Islet of Langerhans (tissue), 1 donor: ENCODE measurements at regions not wholly inside any gene's neighbourhood (a gene's known extent, or its start where the extent isn't known, plus 50 kb on each side); places are given as distances from the start of the nearest gene placed in this dataset.
"Not testable (repeated sequence)": the region's sequence is repeated elsewhere in the genome, so short reads cannot be mapped to it uniquely, and the experiment has no call there.

Experiments
- FAIRE-seq: peaks from one replicate; lab custom pipeline; 2011; peaks lifted over from hg19 to GRCh38; lab: Jason Lieb, UNC

DNA sequence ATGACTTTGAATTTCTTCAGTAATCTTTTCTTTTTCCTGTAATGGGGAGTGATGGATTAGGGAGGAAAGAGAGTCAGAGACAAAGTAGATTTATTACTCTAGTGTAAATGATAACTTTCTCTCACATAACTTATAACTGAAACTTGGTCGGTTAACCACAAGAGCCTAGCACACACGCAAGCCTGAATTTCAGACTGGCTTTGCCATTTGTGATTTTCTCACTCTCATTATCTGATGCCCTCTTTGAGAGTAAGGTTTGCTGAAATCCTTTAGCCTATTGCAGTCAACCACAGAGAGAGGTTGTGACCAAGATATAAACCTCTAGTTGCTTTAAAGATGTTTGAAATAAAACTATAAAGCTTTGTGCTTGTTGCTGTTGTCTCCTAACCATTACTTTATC is 117.9 kb upstream of the NETO1 start:
- FAIRE-seq, result no peak

DNA sequence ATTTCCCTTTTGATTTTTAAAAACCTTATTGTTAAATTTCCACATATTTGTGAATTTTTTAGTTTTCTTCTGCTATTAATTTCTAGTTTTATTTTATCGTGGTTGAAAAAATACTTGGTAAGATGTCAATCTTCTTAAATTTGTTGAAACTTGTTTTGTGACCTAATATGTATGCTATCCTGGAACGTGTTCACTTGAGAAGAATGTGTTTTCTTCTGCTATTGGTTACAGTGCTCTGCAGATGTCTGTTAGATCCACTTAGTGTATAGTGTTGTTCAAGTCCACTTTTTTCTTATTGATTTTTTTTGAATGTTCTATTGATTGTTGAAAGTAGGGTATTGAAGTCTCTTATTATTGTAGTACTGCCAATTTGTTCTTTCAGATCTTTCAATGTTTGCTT is 116.5 kb upstream of the NETO1 start:
- FAIRE-seq, result no peak

DNA sequence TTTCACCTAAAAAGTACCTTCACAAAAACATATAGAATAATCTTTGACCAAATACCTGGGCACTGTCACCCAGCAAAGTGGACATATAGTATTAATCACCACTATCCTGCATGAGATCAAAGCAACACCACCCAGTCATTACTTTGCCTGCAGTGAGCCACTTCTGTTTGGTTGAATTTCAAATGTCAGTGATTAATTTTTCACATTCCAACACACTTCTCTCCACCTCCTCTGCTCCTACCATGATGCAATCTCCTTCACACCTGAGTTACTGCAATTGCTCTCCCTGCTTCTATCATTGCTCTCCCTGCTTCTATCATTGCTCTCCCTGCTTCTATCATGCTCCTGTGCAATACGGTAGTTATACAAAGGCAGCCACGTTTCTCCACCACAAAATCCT is 106.1 kb upstream of the NETO1 start:
- no peak for FAIRE-seq

DNA sequence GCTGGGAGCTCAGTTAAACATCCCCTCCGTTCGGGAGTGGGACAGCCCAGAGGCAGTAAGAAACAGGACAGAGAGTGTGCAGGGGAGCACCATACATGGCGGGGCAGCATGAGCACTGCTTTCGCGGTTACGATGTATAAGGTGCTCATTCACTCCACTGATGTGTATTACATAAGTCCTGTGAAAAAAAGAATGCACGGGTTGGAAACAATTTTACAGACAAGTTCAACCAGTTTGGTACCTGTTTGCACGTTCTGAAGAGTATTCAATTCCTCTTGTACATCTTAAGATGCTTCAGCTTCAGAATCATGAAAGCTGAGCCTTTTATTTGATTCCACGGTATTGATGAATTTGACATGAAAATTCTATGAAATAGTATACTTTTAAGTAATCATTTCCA is 97.8 kb upstream of the NETO1 start:
- FAIRE-seq, result no peak

DNA sequence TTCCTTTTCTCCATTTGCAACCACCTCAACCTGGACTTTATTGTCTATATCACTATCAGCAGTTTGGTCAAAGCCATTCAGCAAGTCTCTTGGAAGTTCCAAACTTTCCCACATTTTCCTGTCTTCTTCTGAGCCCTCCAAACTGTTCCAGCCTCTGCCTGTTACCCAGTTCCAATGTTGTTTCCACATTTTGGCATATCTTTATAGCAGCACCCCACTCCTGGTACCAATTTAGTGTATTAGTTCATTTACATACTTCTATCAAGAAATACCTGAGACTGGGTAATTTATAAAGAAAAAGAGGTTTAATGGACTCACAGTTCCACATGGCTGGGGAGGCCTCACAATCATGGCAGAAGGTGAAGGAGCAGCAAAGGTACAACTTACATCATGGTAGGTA is 90.4 kb upstream of the NETO1 start:
- not testable (repeated sequence) for FAIRE-seq

DNA sequence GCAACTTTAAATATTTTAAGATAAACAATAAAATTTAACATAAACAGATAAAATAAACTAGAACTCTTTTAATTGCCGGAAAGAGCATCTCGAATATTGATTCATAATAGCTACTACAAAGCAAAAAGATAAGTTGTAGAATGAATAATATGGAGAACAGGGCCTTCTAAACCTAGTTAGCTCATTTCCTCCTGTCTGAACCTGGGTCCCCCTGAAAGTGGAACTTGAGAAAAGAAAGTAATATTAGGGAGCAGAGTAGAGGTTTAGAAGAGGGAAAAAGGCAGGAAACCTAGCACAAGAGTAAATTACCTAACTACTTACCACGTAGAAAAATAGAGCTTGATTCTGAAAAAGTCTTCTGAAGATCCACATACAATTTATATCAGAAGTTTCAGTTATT is 80.7 kb upstream of the NETO1 start:
- FAIRE-seq, result no peak

DNA sequence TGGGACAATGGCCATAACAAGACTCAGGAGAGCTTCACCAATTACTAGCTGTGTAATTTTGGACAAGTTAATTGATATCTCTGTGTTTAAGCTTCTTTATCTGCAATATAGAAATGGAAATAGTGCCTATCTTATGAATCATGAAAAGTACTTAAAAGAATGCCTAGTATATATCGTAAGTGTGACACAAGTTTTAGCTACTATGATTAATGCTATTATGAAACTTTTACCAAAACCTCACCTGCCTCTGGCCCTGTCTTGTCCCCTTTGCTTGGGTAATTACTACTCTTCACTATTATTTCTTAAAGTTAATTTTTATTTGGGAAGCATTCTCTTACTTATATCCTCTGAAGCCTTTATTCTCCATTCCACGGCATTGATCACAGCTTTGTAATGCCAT is 75.0 kb upstream of the NETO1 start:
- no peak for FAIRE-seq

DNA sequence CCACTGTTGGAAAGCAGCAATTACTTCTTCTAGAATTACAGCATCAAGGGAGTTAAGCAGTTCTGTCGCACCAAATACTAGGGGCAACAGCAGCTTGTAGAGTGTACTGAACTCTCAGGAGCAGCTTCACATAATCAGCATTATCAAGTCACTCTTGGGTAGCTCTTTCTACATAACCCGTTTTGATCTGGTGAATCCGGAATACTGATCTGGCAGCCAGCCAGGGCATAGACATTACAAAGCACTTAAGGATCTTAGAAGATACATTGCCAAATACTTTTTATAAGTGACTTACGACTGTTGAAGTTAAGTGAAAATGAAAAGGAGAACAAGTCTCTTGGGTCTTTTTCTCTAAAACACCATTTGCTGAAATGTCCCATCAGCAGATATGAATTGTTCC is 73.2 kb upstream of the NETO1 start:
- FAIRE-seq, result no peak

DNA sequence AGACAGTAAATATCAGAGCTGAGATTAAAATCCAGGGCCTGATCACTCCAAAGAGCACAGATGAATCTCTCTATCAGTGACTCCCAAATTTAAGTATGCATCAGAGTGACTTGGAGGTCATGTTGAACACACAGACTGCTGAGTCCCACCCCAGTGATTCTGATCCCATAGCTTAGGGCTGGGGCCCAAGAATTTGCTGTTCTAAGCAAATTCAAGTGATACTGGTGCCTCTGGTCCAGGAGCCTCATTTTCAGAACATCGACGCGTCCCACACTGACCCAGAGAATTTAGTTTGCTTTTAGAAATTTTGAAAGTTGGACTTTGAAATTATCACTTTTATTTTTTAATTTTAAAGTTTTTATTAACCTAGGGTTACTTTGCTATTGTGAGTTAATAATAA is 72.7 kb upstream of the NETO1 start:
- FAIRE-seq, result no peak

DNA sequence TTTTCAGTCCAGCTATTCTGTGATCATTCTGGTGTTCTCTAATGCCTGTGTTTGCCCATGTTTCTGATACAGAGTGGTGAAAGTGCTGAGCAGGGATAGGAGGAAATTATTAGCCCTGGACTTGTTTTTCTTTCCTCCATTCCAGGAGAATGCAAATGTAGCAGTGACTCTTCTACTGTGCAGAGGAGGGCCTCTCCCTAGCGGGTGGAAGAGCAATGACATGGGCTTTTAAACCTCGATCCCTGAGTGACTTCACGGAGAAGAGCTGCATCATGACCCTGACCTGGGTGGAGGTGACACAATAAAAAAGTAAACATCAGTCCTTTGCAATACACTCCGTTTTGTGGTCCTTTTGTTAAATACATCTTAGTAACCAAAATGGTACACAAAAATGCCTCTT is 68.0 kb upstream of the NETO1 start:
- FAIRE-seq, result no peak

DNA sequence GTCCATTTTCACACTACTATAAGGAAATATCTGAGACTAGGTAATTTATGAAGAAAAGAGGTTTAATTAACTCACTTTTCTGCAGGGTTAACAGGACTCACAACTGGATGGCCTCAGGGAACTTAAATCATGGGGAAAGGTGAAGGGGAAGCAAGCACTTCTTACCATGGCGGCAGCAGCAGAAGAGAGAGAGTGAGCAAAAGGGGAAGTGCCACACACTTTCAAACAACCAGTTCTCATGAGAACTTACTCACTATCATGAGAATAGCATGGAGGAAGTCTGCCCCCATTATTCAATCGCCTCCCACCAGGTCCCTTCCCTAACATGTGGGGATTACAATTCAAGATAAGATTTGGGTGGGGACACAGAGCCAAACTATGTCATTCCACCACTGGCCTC is 55.1 kb upstream of the NETO1 start:
- FAIRE-seq, result no peak
